GM12878 (cell line): ENCODE measurements at regions not wholly inside any gene's neighbourhood (a gene's known extent, or its start where the extent isn't known, plus 50 kb on each side); places are given as distances from the start of the nearest gene placed in this dataset.

Experiments
- ATAC-seq: fragments of 200-7000 bp; cut with Tn5 transposase; 3 replicates; pipeline ENCODE4 v1.9.1; 2020; ENCODE audit warnings: mild to moderate bottlenecking, moderate library complexity
- BruUV-seq: library from RNA; stranded (reverse); fragments of 400-500 nt; replicated peaks from 2 replicates; lab custom pipeline; 2021; lab: Mats Ljungman, UMichigan
- CTCF ChIA-PET: fragments of 300-600 bp; sonication (Branson Sonifier 250); formaldehyde crosslinking; extraction: SDS; loops from one replicate; lab custom pipeline; 2021; ENCODE audit warnings: inconsistent platforms; lab: Yijun Ruan, JAX
- POLR2A ChIA-PET: fragments of 350-600 bp; formaldehyde crosslinking; extraction: SDS; loops from one replicate; lab custom pipeline; 2021; ENCODE audit warnings: inconsistent platforms; lab: Charles Lee
- RAD21 ChIA-PET: fragments of 300-600 bp; sonication (Branson Sonifier 250); formaldehyde crosslinking; loops from one replicate; lab custom pipeline; 2023; ENCODE audit warnings: antibody characterized with exemption; ENCODE audit not compliant: unreplicated experiment; lab: Charles Lee
- SMC1A ChIA-PET: fragments of 300-600 bp; sonication (Branson Sonifier 250); formaldehyde crosslinking; loops from one replicate; lab custom pipeline; 2023; ENCODE audit not compliant: unreplicated experiment, uncharacterized antibody; lab: Charles Lee
- DNase-seq: peaks from one replicate; pipeline ENCODE4 v3.0.0-alpha.2; 2011; ENCODE audit warnings: low read depth, low spot score
- FAIRE-seq: peaks from 3 replicates; lab custom pipeline; 2011; peaks lifted over from hg19 to GRCh38; lab: Jason Lieb, UNC
- H2AFZ ChIP-seq: 2 replicates; pipeline ENCODE4 v1.6.0; 2011; ENCODE audit warnings: low read depth, low read length, control low read depth; ENCODE audit not compliant: control insufficient read depth
- H3K27ac ChIP-seq: 2 replicates; pipeline ENCODE4 v1.5.1; 2011; ENCODE audit warnings: control low read depth; ENCODE audit not compliant: control insufficient read depth, insufficient read depth
- H3K27me3 ChIP-seq, 2 experiments: replicated peaks in 1 of 2; 2 replicates each; pipeline versions ENCODE4 v1.6.0 to v1.6.1; 2011; ENCODE audit warnings: low read length in 1 of 2; ENCODE audit not compliant: control insufficient read depth in 2 of 2, insufficient read depth in 2 of 2
- H3K36me3 ChIP-seq, 2 experiments: 2 replicates each; pipeline ENCODE4 v1.5.1; 2011; ENCODE audit warnings: low read length in 1 of 2; ENCODE audit not compliant: control insufficient read depth in 2 of 2, insufficient read depth in 2 of 2
- H3K4me1 ChIP-seq: 2 replicates; pipeline ENCODE4 v1.6.1; 2011; ENCODE audit warnings: mild to moderate bottlenecking, low read length, moderate library complexity, mixed read lengths; ENCODE audit not compliant: control insufficient read depth, insufficient read depth
- H3K4me2 ChIP-seq: 2 replicates; pipeline ENCODE4 v1.6.0; 2011; ENCODE audit warnings: control low read depth; ENCODE audit not compliant: control insufficient read depth, insufficient read depth
- H3K4me3 ChIP-seq: fragments of 200-600 bp; sonication (generic); 2 replicates; pipeline ENCODE4 v1.5.1; 2016
- H3K79me2 ChIP-seq: 2 replicates; pipeline ENCODE4 v1.6.0; 2011; ENCODE audit warnings: low read length; ENCODE audit not compliant: control insufficient read depth, insufficient read depth
- H3K9ac ChIP-seq: 2 replicates; pipeline ENCODE4 v1.8.0; 2011; ENCODE audit warnings: low read length, control low read depth, mixed read lengths; ENCODE audit not compliant: control insufficient read depth, insufficient read depth
- H3K9me3 ChIP-seq: replicated peaks from 3 replicates; pipeline ENCODE4 v1.5.1; 2011; ENCODE audit warnings: mild to moderate bottlenecking, low read length; ENCODE audit not compliant: control insufficient read depth, insufficient read depth
- H4K20me1 ChIP-seq: 2 replicates; pipeline ENCODE4 v1.6.0; 2011; ENCODE audit not compliant: control insufficient read depth, insufficient read depth
- CBX5 ChIP-seq: sonication (generic); IDR thresholded peaks from 2 replicates; pipeline ENCODE4 v1.6.1; 2016; ENCODE audit warnings: low read depth, moderate library complexity, mild to moderate bottlenecking, inconsistent platforms
- EZH2 ChIP-seq: IDR thresholded peaks from 2 replicates; pipeline ENCODE4 v1.6.1; 2012; ENCODE audit warnings: low read depth, mild to moderate bottlenecking, control low read depth, inconsistent platforms, low read length, borderline replicate concordance; ENCODE audit not compliant: control insufficient read depth
- NR2C1 ChIP-seq: fragments of 450-650 bp; IDR thresholded peaks from 2 replicates; pipeline ENCODE4 v1.6.1; 2017; ENCODE audit warnings: antibody characterized with exemption, mild to moderate bottlenecking, moderate library complexity
- ZNF622 ChIP-seq: fragments of 450-650 bp; IDR thresholded peaks from 2 replicates; pipeline ENCODE4 v1.6.1; 2017; ENCODE audit warnings: mild to moderate bottlenecking, inconsistent platforms
- WGBS: methylation state at CpG from one replicate; pipeline ENCODE4 v1.1.6; 2016; ENCODE audit warnings: low lambda C conversion rate; ENCODE audit not compliant: insufficient replicate concordance, insufficient coverage; ENCODE audit errors: missing lambda C conversion rate; 5-methylcytosine and 5-hydroxymethylcytosine counted together
- in situ Hi-C: fragments of 300-500 bp; cut with MboI; formaldehyde crosslinking; loops from 9 replicates; pipeline ENCODE4 v1.14.3; 2018; ENCODE audit warnings: mixed read lengths
- intact Hi-C: fragments of 100-400 bp; cut with micrococcal nuclease; formaldehyde crosslinking; loops from one replicate; pipeline ENCODE4 v1.14.2; 2022; ENCODE audit not compliant: unreplicated experiment
- TF ChIP-seq, protein P1 (sequence below): IDR thresholded peaks from 2 replicates; pipeline ENCODE4 v1.6.1; 2012; ENCODE audit warnings: mild to moderate bottlenecking, low read depth, low read length

DNA sequence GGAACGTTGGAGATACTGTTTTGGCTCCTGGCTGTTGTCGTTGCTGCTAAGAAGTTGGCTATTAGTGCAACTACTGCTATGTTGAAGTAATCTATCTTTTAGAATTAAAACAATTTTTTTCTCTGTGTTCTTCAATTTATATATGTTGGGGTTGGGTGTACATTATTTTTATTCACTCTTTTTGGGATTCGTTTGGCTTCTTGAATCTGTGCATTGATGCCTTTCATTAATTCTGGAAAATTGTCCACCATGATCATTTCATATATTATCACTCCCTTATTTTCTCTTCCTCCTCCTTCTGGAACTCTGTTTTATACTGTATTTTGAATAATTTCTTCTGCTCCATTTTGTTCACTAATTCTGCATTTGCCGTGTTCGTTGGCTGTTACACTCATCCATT lies 199.5 kb upstream of the PLET1 start:
- H3K27me3 ChIP-seq = no peaks in the 10 kb centered on the region; a peak in 1 of 4 replicates
- peaks cover 2% of the 10 kb centered on the region; the same call in 2 of the 3 replicates for H3K9me3 ChIP-seq
- no peak overlapping the region for H3K9ac ChIP-seq
- no peak overlapping the region for H3K27ac ChIP-seq
- TF ChIP-seq, protein P1, sequence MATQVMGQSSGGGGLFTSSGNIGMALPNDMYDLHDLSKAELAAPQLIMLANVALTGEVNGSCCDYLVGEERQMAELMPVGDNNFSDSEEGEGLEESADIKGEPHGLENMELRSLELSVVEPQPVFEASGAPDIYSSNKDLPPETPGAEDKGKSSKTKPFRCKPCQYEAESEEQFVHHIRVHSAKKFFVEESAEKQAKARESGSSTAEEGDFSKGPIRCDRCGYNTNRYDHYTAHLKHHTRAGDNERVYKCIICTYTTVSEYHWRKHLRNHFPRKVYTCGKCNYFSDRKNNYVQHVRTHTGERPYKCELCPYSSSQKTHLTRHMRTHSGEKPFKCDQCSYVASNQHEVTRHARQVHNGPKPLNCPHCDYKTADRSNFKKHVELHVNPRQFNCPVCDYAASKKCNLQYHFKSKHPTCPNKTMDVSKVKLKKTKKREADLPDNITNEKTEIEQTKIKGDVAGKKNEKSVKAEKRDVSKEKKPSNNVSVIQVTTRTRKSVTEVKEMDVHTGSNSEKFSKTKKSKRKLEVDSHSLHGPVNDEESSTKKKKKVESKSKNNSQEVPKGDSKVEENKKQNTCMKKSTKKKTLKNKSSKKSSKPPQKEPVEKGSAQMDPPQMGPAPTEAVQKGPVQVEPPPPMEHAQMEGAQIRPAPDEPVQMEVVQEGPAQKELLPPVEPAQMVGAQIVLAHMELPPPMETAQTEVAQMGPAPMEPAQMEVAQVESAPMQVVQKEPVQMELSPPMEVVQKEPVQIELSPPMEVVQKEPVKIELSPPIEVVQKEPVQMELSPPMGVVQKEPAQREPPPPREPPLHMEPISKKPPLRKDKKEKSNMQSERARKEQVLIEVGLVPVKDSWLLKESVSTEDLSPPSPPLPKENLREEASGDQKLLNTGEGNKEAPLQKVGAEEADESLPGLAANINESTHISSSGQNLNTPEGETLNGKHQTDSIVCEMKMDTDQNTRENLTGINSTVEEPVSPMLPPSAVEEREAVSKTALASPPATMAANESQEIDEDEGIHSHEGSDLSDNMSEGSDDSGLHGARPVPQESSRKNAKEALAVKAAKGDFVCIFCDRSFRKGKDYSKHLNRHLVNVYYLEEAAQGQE = no peak
- no peak for TF ChIP-seq EZH2
- no peak for TF ChIP-seq ZNF622
- no peak for TF ChIP-seq CBX5
- no peak for TF ChIP-seq NR2C1
- TF ChIP-seq, all 136 proteins: peak for 0
- WGBS = 48% methylated on average over 5 of the region's 5 CpGs
- FAIRE-seq (no peak), ATAC-seq (no peak), DNase-seq (no peak)
- no peak overlapping the region for H2AFZ ChIP-seq
- CTCF ChIA-PET = no interaction called here
- in situ Hi-C loops (no loop called here), intact Hi-C loops (no loop called here)
- H4K20me1 ChIP-seq = no peaks in the 10 kb centered on the region
- BruUV-seq = no TSS peak
- H3K4me1 ChIP-seq = no peaks in the 10 kb centered on the region
- SMC1A ChIA-PET = no interaction called here
- no peaks in the 10 kb centered on the region for H3K36me3 ChIP-seq
- H3K4me2 ChIP-seq = no peak overlapping the region
- no peaks in the 10 kb centered on the region for H3K79me2 ChIP-seq
- no peak overlapping the region for H3K4me3 ChIP-seq
- RAD21 ChIA-PET = no interaction called here
- POLR2A ChIA-PET = no interaction called here
